ENCODE measurements at regions not wholly inside any gene's neighbourhood (a gene's known extent, or its start where the extent isn't known, plus 50 kb on each side); places are given as distances from the start of the nearest gene placed in this dataset.

GRCh38 chr13:99122171-99122570 lies 78.5 kb upstream of the UBAC2 start:
- TF ChIP-seq POLR2AphosphoS5 (IDR thresholded peaks at IDR 0.05; ENCODE audit: low read depth, low read length) (no peak), CTCF (IDR thresholded peaks at IDR 0.05 in 2 of 3, conservative IDR thresholded peaks at IDR 0.05 in 1 of 3; ENCODE audit: borderline replicate concordance in 1 of 3, insufficient read depth in 1 of 3, low read depth in 2 of 3, low read length in 2 of 3) (no peak), POLR2A (IDR thresholded peaks at IDR 0.05; ENCODE audit: borderline replicate concordance, extremely low read depth, insufficient read depth, insufficient read length) (no peak), YY1 (IDR thresholded peaks at IDR 0.05; ENCODE audit: extremely low read depth, insufficient replicate concordance, low read depth, low read length) (no peak), ZNF274 (IDR thresholded peaks at IDR 0.05; ENCODE audit: low read depth, low read length) (no peak), EZH2 (IDR thresholded peaks at IDR 0.05) (no peak), SP1 (IDR thresholded peaks at IDR 0.05; ENCODE audit: low read depth) (no peak), TCF7L2 (IDR thresholded peaks at IDR 0.05; ENCODE audit: borderline replicate concordance, extremely low read depth, insufficient read depth, insufficient read length) (no peak), CEBPB (IDR thresholded peaks at IDR 0.05; ENCODE audit: low read depth) (no peak), RAD21 (IDR thresholded peaks at IDR 0.05; ENCODE audit: low read depth) (no peak)

Data from HCT116 (cell line).